K562 (cell line): ENCODE measurements at regions not wholly inside any gene's neighbourhood (a gene's known extent, or its start where the extent isn't known, plus 50 kb on each side); places are given as distances from the start of the nearest gene placed in this dataset.

ENCODE experiments used
- ATAC-seq: fragments of 200-7000 bp; cut with Tn5 transposase; 3 replicates; pipeline ENCODE4 v1.9.1; 2020; ENCODE audit warnings: moderate library complexity
- BruUV-seq: library from RNA; stranded (reverse); fragments of 400-500 nt; replicated peaks from 2 replicates; lab custom pipeline; 2021; lab: Mats Ljungman, UMichigan
- CTCF ChIA-PET: fragments of 300-600 bp; formaldehyde crosslinking; extraction: SDS; loops from one replicate; lab custom pipeline; 2021; ENCODE audit warnings: low intra/inter-chr PET ratio; lab: Yijun Ruan, JAX
- POLR2A ChIA-PET: fragments of 300-600, 350-650 bp; sonication (Branson Sonifier 250); formaldehyde crosslinking; extraction: SDS; loops from one replicate; lab custom pipeline; 2021; ENCODE audit warnings: antibody characterized with exemption, inconsistent platforms; lab: Yijun Ruan, JAX
- DNase-seq, 4 experiments: peaks; one replicate each; pipeline versions ENCODE4 v3.0.0 to v3.0.0-alpha.2; 2011 to 2018; ENCODE audit warnings: low spot score in 3 of 4, mixed read lengths in 3 of 4; ENCODE audit errors: extremely low read depth in 1 of 4
- FAIRE-seq: peaks from 2 replicates; lab custom pipeline; 2011; peaks lifted over from hg19 to GRCh38; lab: Jason Lieb, UNC
- H2AFZ ChIP-seq: 2 replicates; pipeline ENCODE4 v1.6.0; 2011; ENCODE audit warnings: low read depth, low read length, control low read depth, inconsistent platforms
- H3K27ac ChIP-seq: fragments of 200-600 bp; 3 replicates; pipeline ENCODE4 v1.8.0; 2011; ENCODE audit warnings: low read depth, mild to moderate bottlenecking, control low read depth, inconsistent platforms, low read length, moderate library complexity, mixed read lengths; ENCODE audit errors: extremely low read depth
- H3K27me3 ChIP-seq, 2 experiments: fragments of 300-600 bp in 1 of 2; 2 replicates in 1 of 2; 3 replicates in 1 of 2; pipeline versions ENCODE4 v1.6.0 to v1.8.0; 2011; ENCODE audit warnings: inconsistent platforms in 2 of 2, low read length in 2 of 2, mild to moderate bottlenecking in 1 of 2, mixed read lengths in 1 of 2, moderate library complexity in 1 of 2; ENCODE audit not compliant: control insufficient read depth in 2 of 2, insufficient read depth in 2 of 2
- H3K36me3 ChIP-seq: fragments of 300-600 bp; 3 replicates; pipeline ENCODE4 v1.8.0; 2011; ENCODE audit warnings: mild to moderate bottlenecking, low read length, inconsistent platforms; ENCODE audit not compliant: control insufficient read depth, insufficient read depth
- H3K4me1 ChIP-seq, 2 experiments: fragments of 200-600 bp in 1 of 2; replicated peaks in 1 of 2; 2 replicates in 1 of 2; 3 replicates in 1 of 2; pipeline versions ENCODE4 v1.5.1 to v1.8.0; 2011; ENCODE audit warnings: inconsistent platforms in 2 of 2, low read length in 2 of 2, mild to moderate bottlenecking in 1 of 2, mixed read lengths in 1 of 2, moderate library complexity in 1 of 2; ENCODE audit not compliant: control insufficient read depth in 2 of 2, insufficient read depth in 2 of 2
- H3K4me2 ChIP-seq: 2 replicates; pipeline ENCODE4 v1.6.1; 2011; ENCODE audit warnings: low read length, control low read depth, inconsistent platforms, mixed read lengths; ENCODE audit not compliant: insufficient read depth
- H3K4me3 ChIP-seq: fragments of 200-600 bp; sonication (generic), shearing (Covaris generic); 2 replicates; pipeline ENCODE4 v1.5.1; 2016; ENCODE audit warnings: control low read depth, inconsistent platforms
- H3K79me2 ChIP-seq: fragments of 200-600 bp; 3 replicates; pipeline ENCODE4 v1.8.0; 2011; ENCODE audit warnings: low read length, inconsistent platforms; ENCODE audit not compliant: control insufficient read depth, insufficient read depth
- H3K9ac ChIP-seq, 2 experiments: 2 replicates each; pipeline versions ENCODE4 v1.6.0 to v1.6.1; 2011; ENCODE audit warnings: low read depth in 2 of 2, low read length in 2 of 2, control low read depth in 1 of 2, inconsistent platforms in 1 of 2, mild to moderate bottlenecking in 1 of 2, mixed read lengths in 1 of 2; ENCODE audit not compliant: insufficient read depth in 1 of 2
- H3K9me1 ChIP-seq: one replicate; pipeline ENCODE4 v1.6.0; 2011; ENCODE audit warnings: inconsistent platforms, mild to moderate bottlenecking, low read length, moderate library complexity; ENCODE audit not compliant: control insufficient read depth, insufficient read depth
- H3K9me3 ChIP-seq: replicated peaks from 2 replicates; pipeline ENCODE4 v1.5.1; 2011; ENCODE audit warnings: low read depth, low read length, inconsistent platforms; ENCODE audit not compliant: control insufficient read depth, insufficient read depth
- H4K20me1 ChIP-seq: replicated peaks from 2 replicates; pipeline ENCODE4 v1.6.1; 2011; ENCODE audit warnings: low read length, inconsistent platforms, mixed read lengths; ENCODE audit not compliant: control insufficient read depth, insufficient read depth
- ARHGAP35 ChIP-seq: fragments of 450-650 bp; IDR thresholded peaks from 2 replicates; pipeline ENCODE4 v1.6.1; 2018; ENCODE audit not compliant: partially characterized antibody
- HDAC3 ChIP-seq: fragments of 450-650 bp; IDR thresholded peaks from 2 replicates; pipeline ENCODE4 v1.6.1; 2018; ENCODE audit warnings: borderline replicate concordance, mild to moderate bottlenecking, moderate library complexity; ENCODE audit not compliant: partially characterized antibody
- HINFP ChIP-seq: fragments of 450-650 bp; conservative IDR thresholded peaks from 2 replicates; pipeline ENCODE4 v1.6.1; 2016; ENCODE audit warnings: missing genetic modification characterization, low read depth, mild to moderate bottlenecking, control low read depth, missing compliant biosample characterization
- KDM2B ChIP-seq: fragments of 250-450 bp; sonication (Bioruptor Pico); IDR thresholded peaks from 2 replicates; pipeline ENCODE4 v1.8.0; 2021; ENCODE audit warnings: mild to moderate bottlenecking, moderate library complexity
- SAP30 ChIP-seq: fragments of 200-600 bp; sonication (generic); IDR thresholded peaks from 2 replicates; pipeline ENCODE4 v1.6.1; 2012; ENCODE audit warnings: borderline replicate concordance, low read depth, mild to moderate bottlenecking, moderate library complexity, low read length, control low read depth, inconsistent platforms; ENCODE audit not compliant: insufficient read depth, poor library complexity, severe bottlenecking
- SIRT6 ChIP-seq: IDR thresholded peaks from one replicate; pipeline ENCODE4 v1.6.1; 2012; ENCODE audit warnings: low read depth, mild to moderate bottlenecking, control low read depth, inconsistent platforms, low read length, moderate library complexity
- SRSF1 ChIP-seq: fragments of 200-400 bp; formaldehyde crosslinking; IDR thresholded peaks from 2 replicates; pipeline ENCODE4 v1.6.1; 2017; ENCODE audit warnings: mild to moderate bottlenecking, low read depth, low read length, moderate library complexity
- ZBTB7A ChIP-seq: IDR thresholded peaks from 2 replicates; pipeline ENCODE4 v1.6.1; 2011; ENCODE audit warnings: low read depth, mild to moderate bottlenecking, low read length, moderate library complexity, borderline replicate concordance; ENCODE audit not compliant: control insufficient read depth
- WGBS: fragments of 100-300 bp; shearing (Covaris generic); methylation state at CpG from one replicate; pipeline ENCODE4 v1.1.6; 2016; ENCODE audit warnings: low coverage, mixed read lengths; ENCODE audit not compliant: insufficient coverage; ENCODE audit errors: missing lambda C conversion rate; 5-methylcytosine and 5-hydroxymethylcytosine counted together
- in situ Hi-C: fragments of 300-500 bp; cut with MboI; formaldehyde crosslinking; loops from 4 replicates; pipeline ENCODE4 v1.15.0; 2018; ENCODE audit warnings: inconsistent platforms, mixed read lengths
- intact Hi-C: fragments of 100-400 bp; cut with micrococcal nuclease; formaldehyde crosslinking; loops from 2 replicates; pipeline ENCODE4 v1.14.2; 2022

- no peak overlapping the region for H3K9ac ChIP-seq
- no TSS peak for BruUV-seq
- CTCF ChIA-PET: no interaction called here
- H3K9me3 ChIP-seq: no peaks in the 10 kb centered on the region
- H4K20me1 ChIP-seq: no peaks in the 10 kb centered on the region
- POLR2A ChIA-PET: no interaction called here
- no peak overlapping the region for H3K27ac ChIP-seq
- no peaks in the 10 kb centered on the region for H3K27me3 ChIP-seq
- H3K4me1 ChIP-seq: no peaks in the 10 kb centered on the region
- 11% methylated on average over 1 of the region's 1 CpG for WGBS
- ATAC-seq (no peak), DNase-seq (no peak), FAIRE-seq (no peak)
- no peak for TF ChIP-seq SIRT6
- in situ Hi-C loops: no loop called here
- H3K36me3 ChIP-seq: no peaks in the 10 kb centered on the region
- H3K9me1 ChIP-seq: no peaks in the 10 kb centered on the region
- H2AFZ ChIP-seq: no peak overlapping the region
- intact Hi-C loops: no loop called here
- H3K4me3 ChIP-seq: no peak overlapping the region
- H3K79me2 ChIP-seq: no peaks in the 10 kb centered on the region
- H3K4me2 ChIP-seq: no peak overlapping the region
These were observed 644.7 kb upstream of the BOD1L1 start for GRCh38 chr4:14272206-14272605.

DNA sequence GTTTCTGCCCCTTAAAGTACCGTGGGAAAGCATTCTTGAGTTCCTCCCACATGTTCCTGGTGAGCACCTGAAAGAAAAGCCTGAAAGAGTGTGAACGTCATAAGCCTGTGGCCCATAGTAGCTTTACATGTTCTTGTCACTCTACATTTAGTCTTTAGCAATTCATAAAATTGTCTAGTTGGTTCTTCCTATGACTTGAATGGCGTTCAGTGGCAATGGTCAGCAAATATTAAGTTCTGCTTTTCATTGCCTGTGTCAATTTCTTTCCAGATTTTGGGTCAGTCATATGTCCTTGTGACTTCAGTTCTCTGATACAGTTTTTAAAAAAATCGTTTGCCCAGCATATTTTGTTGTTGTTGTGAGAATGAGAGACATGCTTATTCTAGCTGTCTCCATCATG, 650.0 kb upstream of the BOD1L1 start:
- Histone ChIP-seq H4K20me1 (no peaks in the 10 kb centered on the region), H3K79me2 (no peaks in the 10 kb centered on the region), H3K9me3 (no peaks in the 10 kb centered on the region; the same call in 1 of the 2 replicates), H2AFZ (no peak overlapping the region), H3K9ac (no peak overlapping the region), H3K4me3 (no peak overlapping the region), H3K27me3 (no peaks in the 10 kb centered on the region), H3K4me2 (no peak overlapping the region), H3K36me3 (no peaks in the 10 kb centered on the region), H3K27ac (no peak overlapping the region), H3K9me1 (no peaks in the 10 kb centered on the region), H3K4me1 (no peaks in the 10 kb centered on the region)
- DNase-seq: no peak
- intact Hi-C loops (no loop called here), in situ Hi-C loops (no loop called here)
- no peak for FAIRE-seq
- CTCF ChIA-PET: no interaction called here
- POLR2A ChIA-PET: no interaction called here
- no TSS peak for BruUV-seq
- TF ChIP-seq ARHGAP35: no peak
- no peak for TF ChIP-seq HINFP (tag)
- no peak for TF ChIP-seq ZBTB7A
- no peak for TF ChIP-seq SRSF1
- no peak for TF ChIP-seq KDM2B (CRISPR knock-in tag)
- TF ChIP-seq HDAC3: no peak
- TF ChIP-seq SAP30: no peak
- 0% methylated on average over 4 of the region's 4 CpGs for WGBS
- ATAC-seq: no peak
